Activated CD8-positive, alpha-beta T cell treated with anti-CD3 and anti-CD28 coated beads for 36 hours (primary cell): ENCODE measurements at regions not wholly inside any gene's neighbourhood (a gene's known extent, or its start where the extent isn't known, plus 50 kb on each side); places are given as distances from the start of the nearest gene placed in this dataset.

Experiments used
- ATAC-seq: fragments of 200-7000 bp; cut with Tn5 transposase; one replicate; pipeline ENCODE4 v1.10.0; 2021; ENCODE audit warnings: mild to moderate bottlenecking, moderate library complexity
- CTCF ChIA-PET: fragments of 350-600 bp; sonication (Branson Sonifier 250); formaldehyde crosslinking; loops from one replicate; lab custom pipeline; 2021; ENCODE audit warnings: antibody characterized with exemption; lab: Charles Lee
- POLR2A ChIA-PET: fragments of 350-600 bp; sonication (Branson Sonifier 250); formaldehyde crosslinking; loops from one replicate; lab custom pipeline; 2021; ENCODE audit warnings: antibody characterized with exemption; lab: Charles Lee
- DNase-seq: peaks from one replicate; pipeline ENCODE4 v3.0.0-alpha.2; 2020
- H3K27ac Mint-ChIP-seq: one replicate; pipeline ENCODE4 v1.8.0; 2021; ENCODE audit warnings: mild to moderate bottlenecking, mixed read lengths
- H3K27me3 Mint-ChIP-seq: one replicate; pipeline ENCODE4 v1.8.0; 2021; ENCODE audit warnings: mixed read lengths
- H3K36me3 Mint-ChIP-seq: one replicate; pipeline ENCODE4 v1.8.0; 2021; ENCODE audit warnings: low read depth, mixed read lengths
- H3K4me1 Mint-ChIP-seq: one replicate; pipeline ENCODE4 v1.8.0; 2021; ENCODE audit warnings: low read depth, mixed read lengths
- H3K4me3 Mint-ChIP-seq: one replicate; pipeline ENCODE4 v1.8.0; 2021; ENCODE audit warnings: mild to moderate bottlenecking, moderate library complexity, mixed read lengths
- H3K9me3 Mint-ChIP-seq: one replicate; pipeline ENCODE4 v1.8.0; 2021; ENCODE audit warnings: mixed read lengths
- intact Hi-C: fragments of 100-400 bp; cut with micrococcal nuclease; formaldehyde crosslinking; loops from one replicate; pipeline ENCODE4 v1.10.0; 2022
- TF ChIP-seq, protein P1 (sequence below): fragments of 200-600 bp; IDR thresholded peaks from one replicate; pipeline ENCODE4 v1.8.0; 2022; ENCODE audit warnings: antibody characterized with exemption, mild to moderate bottlenecking

- ChIA-PET POLR2A (no interaction called here), CTCF (interaction anchor here (1.7 kb wide), 1 partner anchor 20 kb away, joined by 3 read pairs; no protein-coding TSS in a partner anchor)
- Mint-ChIP-seq H3K36me3 (no peaks in the 10 kb centered on the region), H3K27me3 (peaks cover 9% of the 10 kb centered on the region), H3K9me3 (no peaks in the 10 kb centered on the region), H3K4me3 (no peak overlapping the region), H3K27ac (no peak overlapping the region), H3K4me1 (no peaks in the 10 kb centered on the region)
- DNase-seq (no peak), ATAC-seq (no peak)
- intact Hi-C loops, result no loop called here
- TF ChIP-seq, protein P1, sequence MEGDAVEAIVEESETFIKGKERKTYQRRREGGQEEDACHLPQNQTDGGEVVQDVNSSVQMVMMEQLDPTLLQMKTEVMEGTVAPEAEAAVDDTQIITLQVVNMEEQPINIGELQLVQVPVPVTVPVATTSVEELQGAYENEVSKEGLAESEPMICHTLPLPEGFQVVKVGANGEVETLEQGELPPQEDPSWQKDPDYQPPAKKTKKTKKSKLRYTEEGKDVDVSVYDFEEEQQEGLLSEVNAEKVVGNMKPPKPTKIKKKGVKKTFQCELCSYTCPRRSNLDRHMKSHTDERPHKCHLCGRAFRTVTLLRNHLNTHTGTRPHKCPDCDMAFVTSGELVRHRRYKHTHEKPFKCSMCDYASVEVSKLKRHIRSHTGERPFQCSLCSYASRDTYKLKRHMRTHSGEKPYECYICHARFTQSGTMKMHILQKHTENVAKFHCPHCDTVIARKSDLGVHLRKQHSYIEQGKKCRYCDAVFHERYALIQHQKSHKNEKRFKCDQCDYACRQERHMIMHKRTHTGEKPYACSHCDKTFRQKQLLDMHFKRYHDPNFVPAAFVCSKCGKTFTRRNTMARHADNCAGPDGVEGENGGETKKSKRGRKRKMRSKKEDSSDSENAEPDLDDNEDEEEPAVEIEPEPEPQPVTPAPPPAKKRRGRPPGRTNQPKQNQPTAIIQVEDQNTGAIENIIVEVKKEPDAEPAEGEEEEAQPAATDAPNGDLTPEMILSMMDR, result no peak
Observed at GRCh38 chr20:2227861-2228260, 67.9 kb upstream of the TGM3 start.

- CTCF ChIA-PET, result interaction anchor here (1.0 to 1.7 kb wide), 2 partner anchors 21 to 223 kb away, joined by 3 read pairs; no protein-coding TSS in a partner anchor
Observed at GRCh38 chr20:2228926-2229325, 66.9 kb upstream of the TGM3 start.

GRCh38 chr20:2230726-2231488 is 64.9 kb upstream of the TGM3 start:
- CTCF ChIA-PET, result no interaction called here
- intact Hi-C loops, result no loop called here
- no peaks in the 10 kb centered on the region for H3K4me1 Mint-ChIP-seq
- H3K27ac Mint-ChIP-seq, result no peak overlapping the region
- H3K36me3 Mint-ChIP-seq, result no peaks in the 10 kb centered on the region
- no peaks in the 10 kb centered on the region for H3K9me3 Mint-ChIP-seq
- peaks cover 10% of the 10 kb centered on the region for H3K27me3 Mint-ChIP-seq
- DNase-seq, result no peak
- ATAC-seq, result no peak
- no peak overlapping the region for H3K4me3 Mint-ChIP-seq
- TF ChIP-seq, protein P1, result no peak
- POLR2A ChIA-PET, result no interaction called here

More at GRCh38 chr20:2228926-2229325, 66.9 kb upstream of the TGM3 start:
- Mint-ChIP-seq H3K36me3 (no peaks in the 10 kb centered on the region), H3K27me3 (peaks cover 9% of the 10 kb centered on the region), H3K4me1 (no peaks in the 10 kb centered on the region), H3K9me3 (no peaks in the 10 kb centered on the region), H3K27ac (no peak overlapping the region), H3K4me3 (no peak overlapping the region)
- POLR2A ChIA-PET, result interaction anchor here (1.1 kb wide), 1 partner anchor 11 kb away, joined by 3 read pairs; no protein-coding TSS in a partner anchor
- DNase-seq (no peak), ATAC-seq (no peak)
- intact Hi-C loops, result no loop called here
- TF ChIP-seq, protein P1, result no peak

- Mint-ChIP-seq H3K36me3 (no peaks in the 10 kb centered on the region), H3K9me3 (no peaks in the 10 kb centered on the region), H3K27me3 (peaks cover 10% of the 10 kb centered on the region), H3K27ac (no peak overlapping the region), H3K4me3 (no peak overlapping the region), H3K4me1 (no peaks in the 10 kb centered on the region)
- intact Hi-C loops, result no loop called here
- TF ChIP-seq, protein P1, result no peak
- DNase-seq (no peak), ATAC-seq (no peak)
- CTCF ChIA-PET, result no interaction called here
- POLR2A ChIA-PET, result no interaction called here
Observed at GRCh38 chr20:2231701-2232100, 64.1 kb upstream of the TGM3 start.

DNA sequence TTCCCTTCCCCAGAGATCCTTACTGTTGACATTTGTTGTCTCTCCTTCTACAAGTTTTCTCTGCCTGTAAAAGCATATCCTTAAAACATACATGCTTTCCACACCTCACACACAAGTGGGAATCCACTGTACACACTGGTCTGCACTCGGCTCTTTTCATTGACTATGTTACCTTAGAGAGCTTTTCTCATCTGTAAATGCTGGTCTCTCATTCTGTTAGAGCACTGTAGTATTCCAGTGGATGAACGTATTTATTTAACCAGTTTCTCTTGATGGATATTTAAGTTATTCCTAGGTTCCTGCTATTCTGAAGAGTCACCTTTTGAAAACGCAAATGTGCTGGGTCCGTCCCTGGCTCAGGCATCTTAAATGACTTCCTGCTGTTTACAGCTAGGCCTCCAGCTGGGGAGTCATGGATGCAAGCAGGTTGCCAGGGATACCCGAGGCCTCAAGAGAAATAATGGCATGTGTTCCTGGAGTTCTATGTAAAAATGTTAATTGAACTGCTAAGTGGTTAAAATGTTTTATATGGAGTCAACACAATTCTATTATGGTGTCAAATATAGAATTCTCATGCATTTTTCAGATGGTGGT is 61.1 kb upstream of the TGM3 start:
- ChIA-PET CTCF (no interaction called here), POLR2A (no interaction called here)
- peaks cover 2% of the 10 kb centered on the region for H3K27me3 Mint-ChIP-seq
- H3K36me3 Mint-ChIP-seq, result no peaks in the 10 kb centered on the region
- intact Hi-C loops, result no loop called here
- H3K27ac Mint-ChIP-seq, result no peak overlapping the region
- no peak for ATAC-seq
- H3K4me3 Mint-ChIP-seq, result no peak overlapping the region
- no peaks in the 10 kb centered on the region for H3K4me1 Mint-ChIP-seq
- DNase-seq, result no peak
- no peaks in the 10 kb centered on the region for H3K9me3 Mint-ChIP-seq
- TF ChIP-seq, protein P1, result no peak
